Stimulated activated CD8-positive, alpha-beta memory T cell treated with anti-CD3 and anti-CD28 coated beads, Interleukin-2, amount 100 ng/mL, for 48 hours (primary cell): ENCODE measurements at regions not wholly inside any gene's neighbourhood (a gene's known extent, or its start where the extent isn't known, plus 50 kb on each side); places are given as distances from the start of the nearest gene placed in this dataset.

Experiments used
- DNase-seq, 2 donors: peaks; one replicate each; pipeline ENCODE4 v3.0.0-alpha.2; 2020; ENCODE audit warnings: low read depth in 2 of 2

GRCh38 chr16:86293906-86294305 lies 216.4 kb upstream of the FOXF1 start:
- DNase-seq = no peak

- DNase-seq = no peak
Measured at GRCh38 chr16:86294535-86295196, 215.7 kb upstream of the FOXF1 start.

GRCh38 chr16:86296256-86296655 lies 214.1 kb upstream of the FOXF1 start:
- DNase-seq = no peak

- no peak for DNase-seq
Measured at GRCh38 chr16:86297391-86297790, 212.9 kb upstream of the FOXF1 start.

- no peak for DNase-seq
Measured at GRCh38 chr16:86297866-86298757, 212.2 kb upstream of the FOXF1 start.

- no peak for DNase-seq
Measured at GRCh38 chr16:86298758-86299134, 211.6 kb upstream of the FOXF1 start.

GRCh38 chr16:86299882-86300610 lies 210.3 kb upstream of the FOXF1 start:
- no peak for DNase-seq

GRCh38 chr16:86300746-86301481 lies 209.4 kb upstream of the FOXF1 start:
- DNase-seq = no peak

- DNase-seq = no peak
Measured at GRCh38 chr16:86302421-86303109, 207.8 kb upstream of the FOXF1 start.

GRCh38 chr16:86303787-86304678 lies 206.3 kb upstream of the FOXF1 start:
- no peak for DNase-seq

GRCh38 chr16:86304868-86305267 lies 205.5 kb upstream of the FOXF1 start:
- no peak for DNase-seq

- no peak for DNase-seq
Measured at GRCh38 chr16:86305440-86305839, 204.9 kb upstream of the FOXF1 start.

GRCh38 chr16:86306011-86306644 lies 204.2 kb upstream of the FOXF1 start:
- DNase-seq = no peak

GRCh38 chr16:86306811-86307513 lies 203.4 kb upstream of the FOXF1 start:
- no peak for DNase-seq

- no peak for DNase-seq
Measured at GRCh38 chr16:86307514-86307903, 202.8 kb upstream of the FOXF1 start.

- DNase-seq = no peak
Measured at GRCh38 chr16:86308514-86308913, 201.8 kb upstream of the FOXF1 start.

GRCh38 chr16:86313631-86314030 lies 196.7 kb upstream of the FOXF1 start:
- DNase-seq = no peak

- DNase-seq = no peak
Measured at GRCh38 chr16:86314402-86315025, 195.8 kb upstream of the FOXF1 start.
